ENCODE measurements at regions not wholly inside any gene's neighbourhood (a gene's known extent, or its start where the extent isn't known, plus 50 kb on each side); places are given as distances from the start of the nearest gene placed in this dataset.
A peak's percentile ranks its signal among the peaks of the same experiment; 100 is the strongest.
"Not testable (repeated sequence)": the region's sequence is repeated elsewhere in the genome, so short reads cannot be mapped to it uniquely, and the experiment has no call there.

GRCh38 chr10:33478089-33478674 is 143.7 kb upstream of the NRP1 start:
- no peak overlapping the region for H3K27ac ChIP-seq (ENCODE audit: low read depth, low read length)
- H2AFZ ChIP-seq (ENCODE audit: low read length): no peak overlapping the region
- no peaks in the 10 kb centered on the region for H4K20me1 ChIP-seq (ENCODE audit: insufficient read depth, low read length)
- TF ChIP-seq CTCF (IDR thresholded peaks at IDR 0.05; ENCODE audit: extremely low read depth, low read depth, low read length): no peak
- DNase-seq (ENCODE audit: insufficient read length, low spot score, missing footprints): peak; percentile 59
- H3K79me2 ChIP-seq (ENCODE audit: insufficient read depth, low read length): no peaks in the 10 kb centered on the region
- H3K27me3 ChIP-seq (ENCODE audit: insufficient read depth, low read length): no peaks in the 10 kb centered on the region
- no peaks in the 10 kb centered on the region for H3K4me1 ChIP-seq (ENCODE audit: insufficient read depth, low read length)
- H3K4me3 ChIP-seq (ENCODE audit: insufficient read depth, low read length): no peak overlapping the region
- no peaks in the 10 kb centered on the region for H3K36me3 ChIP-seq (ENCODE audit: insufficient read depth, low read length)
- H3K4me2 ChIP-seq (ENCODE audit: insufficient read depth, low read length): no peak overlapping the region
- H3K9me3 ChIP-seq (ENCODE audit: low read depth, low read length): no peaks in the 10 kb centered on the region

- Histone ChIP-seq H4K20me1 (ENCODE audit: insufficient read depth, low read length) (no peaks in the 10 kb centered on the region), H3K36me3 (ENCODE audit: insufficient read depth, low read length) (no peaks in the 10 kb centered on the region), H2AFZ (ENCODE audit: low read length) (no peak overlapping the region), H3K4me1 (ENCODE audit: insufficient read depth, low read length) (no peaks in the 10 kb centered on the region), H3K9me3 (ENCODE audit: low read depth, low read length) (no peaks in the 10 kb centered on the region), H3K4me2 (ENCODE audit: insufficient read depth, low read length) (no peak overlapping the region), H3K79me2 (ENCODE audit: insufficient read depth, low read length) (no peaks in the 10 kb centered on the region), H3K27ac (ENCODE audit: low read depth, low read length) (no peak overlapping the region), H3K4me3 (ENCODE audit: insufficient read depth, low read length) (no peak overlapping the region), H3K27me3 (ENCODE audit: insufficient read depth, low read length) (no peaks in the 10 kb centered on the region)
- TF ChIP-seq CTCF (IDR thresholded peaks at IDR 0.05; ENCODE audit: extremely low read depth, low read depth, low read length): no peak
- no peak for DNase-seq (ENCODE audit: insufficient read length, low spot score, missing footprints)
Observed at GRCh38 chr10:33477291-33478088, 143.0 kb upstream of the NRP1 start.

- Histone ChIP-seq H2AFZ (ENCODE audit: low read length) (no peak overlapping the region), H4K20me1 (ENCODE audit: insufficient read depth, low read length) (no peaks in the 10 kb centered on the region), H3K79me2 (ENCODE audit: insufficient read depth, low read length) (no peaks in the 10 kb centered on the region), H3K27me3 (ENCODE audit: insufficient read depth, low read length) (no peaks in the 10 kb centered on the region), H3K4me3 (ENCODE audit: insufficient read depth, low read length) (no peak overlapping the region), H3K4me2 (ENCODE audit: insufficient read depth, low read length) (no peak overlapping the region), H3K36me3 (ENCODE audit: insufficient read depth, low read length) (no peaks in the 10 kb centered on the region), H3K9me3 (ENCODE audit: low read depth, low read length) (no peaks in the 10 kb centered on the region), H3K4me1 (ENCODE audit: insufficient read depth, low read length) (no peaks in the 10 kb centered on the region), H3K27ac (ENCODE audit: low read depth, low read length) (no peak overlapping the region)
- DNase-seq (ENCODE audit: insufficient read length, low spot score, missing footprints): no peak
- no peak for TF ChIP-seq CTCF (IDR thresholded peaks at IDR 0.05; ENCODE audit: extremely low read depth, low read depth, low read length)
Observed at GRCh38 chr10:33476757-33477273, 142.3 kb upstream of the NRP1 start.

- Histone ChIP-seq H3K79me2 (ENCODE audit: insufficient read depth, low read length) (no peaks in the 10 kb centered on the region), H4K20me1 (ENCODE audit: insufficient read depth, low read length) (no peaks in the 10 kb centered on the region), H2AFZ (ENCODE audit: low read length) (no peak overlapping the region), H3K27me3 (ENCODE audit: insufficient read depth, low read length) (no peaks in the 10 kb centered on the region), H3K4me2 (ENCODE audit: insufficient read depth, low read length) (no peak overlapping the region), H3K9me3 (ENCODE audit: low read depth, low read length) (no peaks in the 10 kb centered on the region), H3K4me1 (ENCODE audit: insufficient read depth, low read length) (no peaks in the 10 kb centered on the region), H3K36me3 (ENCODE audit: insufficient read depth, low read length) (no peaks in the 10 kb centered on the region), H3K27ac (ENCODE audit: low read depth, low read length) (no peak overlapping the region), H3K4me3 (ENCODE audit: insufficient read depth, low read length) (no peak overlapping the region)
- no peak for DNase-seq (ENCODE audit: insufficient read length, low spot score, missing footprints)
- TF ChIP-seq CTCF (IDR thresholded peaks at IDR 0.05; ENCODE audit: extremely low read depth, low read depth, low read length): no peak
Observed at GRCh38 chr10:33473688-33474087, 139.2 kb upstream of the NRP1 start.

GRCh38 chr10:33468006-33468405 is 133.5 kb upstream of the NRP1 start:
- H3K4me1 ChIP-seq (ENCODE audit: insufficient read depth, low read length); H3K9me3 ChIP-seq (ENCODE audit: low read depth, low read length); H3K4me2 ChIP-seq (ENCODE audit: insufficient read depth, low read length); H3K36me3 ChIP-seq (ENCODE audit: insufficient read depth, low read length); H3K4me3 ChIP-seq (ENCODE audit: insufficient read depth, low read length); H2AFZ ChIP-seq (ENCODE audit: low read length); H4K20me1 ChIP-seq (ENCODE audit: insufficient read depth, low read length); DNase-seq (ENCODE audit: insufficient read length, low spot score, missing footprints); H3K27ac ChIP-seq (ENCODE audit: low read depth, low read length); H3K27me3 ChIP-seq (ENCODE audit: insufficient read depth, low read length); H3K79me2 ChIP-seq (ENCODE audit: insufficient read depth, low read length): not testable (repeated sequence)

Measured in osteoblast (primary cell).